GM18867 (cell line): ENCODE measurements at regions not wholly inside any gene's neighbourhood (a gene's known extent, or its start where the extent isn't known, plus 50 kb on each side); places are given as distances from the start of the nearest gene placed in this dataset.

ENCODE experiments used
- ATAC-seq: cut with Tn5 transposase; IDR thresholded peaks from one replicate; pipeline ENCODE4 v1.9.1; 2021; ENCODE audit warnings: mild to moderate bottlenecking, moderate library complexity; ENCODE audit not compliant: unreplicated experiment

- ATAC-seq: no peak
Observed at GRCh38 chr12:111160350-111161241, 208.3 kb downstream of the PHETA1 start.

- ATAC-seq: no peak
Observed at GRCh38 chr12:111158992-111159391, 209.9 kb downstream of the PHETA1 start.

DNA sequence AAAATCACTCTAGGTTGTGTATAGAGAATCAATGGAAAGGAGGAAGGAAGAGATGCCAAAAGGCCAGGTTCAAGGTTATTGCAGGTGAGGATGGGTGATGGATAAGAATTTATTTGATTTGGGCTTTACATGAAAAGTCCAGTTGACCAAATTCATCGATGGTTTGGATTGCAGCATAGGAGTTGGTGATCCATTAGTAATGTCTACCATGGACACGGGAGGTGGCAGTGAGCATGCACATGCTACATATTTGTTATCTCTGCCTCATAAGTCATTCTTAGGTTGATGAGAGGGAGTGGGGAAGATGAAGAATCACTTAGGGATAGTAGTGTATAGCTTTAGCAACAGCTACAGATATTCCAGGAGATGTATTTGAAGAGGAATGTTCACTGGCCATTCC, 211.4 kb downstream of the PHETA1 start:
- no peak for ATAC-seq

DNA sequence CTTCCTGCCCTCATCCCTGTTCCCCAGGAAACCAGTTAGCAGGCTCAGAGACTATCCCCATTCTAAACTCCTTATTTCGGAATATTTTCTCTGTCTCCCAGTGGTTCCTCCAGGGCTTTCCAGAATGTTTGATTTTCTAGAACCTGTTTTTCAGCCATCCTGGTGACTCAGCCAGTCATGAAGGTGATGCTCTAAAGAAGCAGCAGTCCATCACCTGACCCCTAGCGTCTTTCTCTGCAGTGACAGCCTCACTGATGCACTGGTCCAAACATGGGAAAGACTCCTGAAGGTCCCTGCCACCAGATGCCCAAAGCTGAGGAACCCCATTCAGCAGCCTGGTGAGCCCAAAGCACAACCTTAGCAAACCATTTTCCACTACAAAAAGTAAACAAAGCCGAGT, 212.6 kb downstream of the PHETA1 start:
- no peak for ATAC-seq

- ATAC-seq: no peak
Observed at GRCh38 chr12:111155521-111155920, 213.4 kb downstream of the PHETA1 start.

DNA sequence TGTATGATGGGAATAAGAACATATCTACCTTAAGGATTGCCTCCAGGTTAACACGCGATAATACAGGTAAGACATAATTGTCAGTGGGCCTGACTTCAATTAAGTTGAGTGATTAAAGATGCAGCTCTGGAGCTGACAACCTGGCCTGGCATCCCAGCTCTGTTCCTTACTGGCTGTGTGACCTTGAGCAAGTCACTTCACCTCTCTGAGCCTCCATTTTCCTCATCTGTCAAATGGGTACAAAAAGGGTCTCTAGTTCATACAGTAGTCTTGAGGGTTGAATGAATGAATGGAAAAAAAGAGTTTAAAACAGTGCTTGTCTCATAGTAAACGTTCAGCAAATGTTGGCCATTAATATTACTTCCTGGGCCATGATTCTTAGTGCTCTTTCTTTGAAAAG, 213.9 kb downstream of the PHETA1 start:
- ATAC-seq: no peak

- no peak for ATAC-seq
Observed at GRCh38 chr12:111154147-111154834, 214.6 kb downstream of the PHETA1 start.

GRCh38 chr12:111152561-111152960, 216.3 kb downstream of the PHETA1 start:
- no peak for ATAC-seq

- no peak for ATAC-seq
Observed at GRCh38 chr12:111150921-111151840, 217.7 kb downstream of the PHETA1 start.

DNA sequence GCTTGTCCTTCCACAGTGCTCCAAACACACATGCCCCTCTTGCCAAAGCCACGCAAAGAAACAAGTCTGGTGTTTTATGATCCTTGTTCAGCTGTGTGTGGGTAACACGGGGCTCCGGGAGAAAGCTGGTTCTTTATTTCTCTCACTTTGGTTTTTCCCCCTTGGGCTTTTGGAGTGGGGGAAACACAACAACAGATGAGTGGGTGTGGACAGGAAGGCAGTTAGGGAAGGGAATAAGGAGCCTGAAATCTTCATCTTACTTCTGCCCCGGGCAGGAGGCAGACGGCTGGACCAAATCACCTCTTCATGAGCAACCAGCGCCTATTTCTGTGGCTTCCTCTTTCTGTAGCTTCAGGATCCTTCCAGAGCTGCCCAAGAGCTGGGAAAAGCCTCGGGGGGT, 218.5 kb downstream of the PHETA1 start:
- ATAC-seq: no peak

- ATAC-seq: no peak
Observed at GRCh38 chr12:111149299-111149698, 219.6 kb downstream of the PHETA1 start.

- no peak for ATAC-seq
Observed at GRCh38 chr12:111148005-111148404, 220.9 kb downstream of the PHETA1 start.

DNA sequence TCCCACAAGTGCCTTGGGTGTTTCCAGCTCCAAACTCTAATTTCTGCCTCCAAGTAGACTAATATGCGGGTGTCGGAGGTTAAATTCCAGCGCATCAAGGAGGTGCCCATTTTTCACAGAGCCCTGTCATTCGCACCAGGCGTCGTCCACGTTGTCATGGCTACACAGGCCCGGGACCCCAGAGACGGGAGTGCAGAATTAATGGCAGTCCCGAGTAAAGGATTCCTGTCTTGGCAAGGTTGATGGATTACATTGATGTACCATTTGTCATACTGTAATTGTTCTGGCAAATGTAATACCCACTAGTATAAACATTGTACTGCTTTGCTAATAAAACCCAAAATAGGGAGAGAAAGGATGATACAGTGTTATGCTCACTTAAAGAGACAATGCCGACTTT, 222.9 kb upstream of the MYL2 start:
- no peak for ATAC-seq

DNA sequence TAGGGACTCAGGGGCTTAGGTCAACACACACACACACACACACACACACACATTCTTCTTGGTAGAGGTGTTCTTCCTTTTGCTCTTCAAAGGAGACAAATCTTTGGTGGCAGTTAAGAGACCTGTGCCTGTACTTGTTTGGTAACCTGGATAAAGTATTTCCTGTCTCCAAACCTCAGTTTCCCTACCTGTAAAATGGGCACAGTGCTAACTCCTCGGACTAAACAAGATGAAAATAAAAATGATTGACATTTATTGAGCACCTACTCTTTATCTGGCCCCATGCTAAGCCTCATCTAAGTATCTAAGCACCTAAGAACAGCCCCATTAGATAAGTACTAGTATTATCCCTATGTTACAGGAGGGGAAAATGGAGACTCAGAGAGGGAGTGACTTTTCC, 220.8 kb upstream of the MYL2 start:
- no peak for ATAC-seq

DNA sequence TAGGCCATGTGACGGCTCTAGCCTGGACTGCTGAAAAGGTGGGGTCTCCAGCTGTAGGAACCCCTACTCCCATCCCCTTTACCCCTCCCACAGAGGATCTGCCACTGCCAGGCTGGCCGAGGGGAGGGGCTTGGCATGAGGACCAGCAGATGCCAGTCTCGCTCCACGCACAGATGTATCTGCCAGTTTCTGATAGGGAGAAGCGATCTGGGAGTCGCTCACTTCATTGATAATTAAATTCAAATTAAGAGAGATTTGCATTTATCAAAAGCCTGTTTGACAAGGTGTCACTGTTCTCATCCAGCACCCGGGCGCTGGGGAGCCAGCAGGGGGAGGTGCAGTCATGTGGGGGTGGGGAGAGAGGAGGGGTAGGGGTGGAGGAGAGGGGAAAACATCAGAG, 217.6 kb upstream of the MYL2 start:
- no peak for ATAC-seq

- ATAC-seq: no peak
Observed at GRCh38 chr12:111135293-111135832, 215.0 kb upstream of the MYL2 start.

- no peak for ATAC-seq
Observed at GRCh38 chr12:111130336-111130735, 210.0 kb upstream of the MYL2 start.

- ATAC-seq: no peak
Observed at GRCh38 chr12:111129149-111129767, 208.9 kb upstream of the MYL2 start.

GRCh38 chr12:111126331-111126730, 206.0 kb upstream of the MYL2 start:
- ATAC-seq: no peak

- no peak for ATAC-seq
Observed at GRCh38 chr12:111124183-111124582, 203.8 kb upstream of the MYL2 start.

DNA sequence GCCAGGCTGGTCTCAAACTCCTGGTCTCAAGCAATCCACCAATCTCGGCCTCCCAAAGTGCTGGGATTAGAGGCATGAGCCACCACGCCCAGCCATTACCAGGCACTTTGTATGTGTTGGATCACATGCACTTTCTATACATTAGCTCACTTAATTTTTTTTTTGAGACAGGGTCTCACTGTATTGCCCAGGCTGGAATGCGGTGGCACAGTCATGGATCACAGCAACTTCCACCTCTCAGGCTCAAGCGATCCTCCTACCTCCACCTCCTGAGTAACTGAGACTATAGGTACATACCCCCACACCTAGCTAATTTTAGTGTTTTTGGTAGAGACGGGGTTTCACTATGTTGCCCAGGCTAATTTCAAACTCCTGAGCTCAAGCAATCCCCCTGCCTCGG, 203.0 kb upstream of the MYL2 start:
- ATAC-seq: no peak
